ENCODE measurements at regions not wholly inside any gene's neighbourhood (a gene's known extent, or its start where the extent isn't known, plus 50 kb on each side); places are given as distances from the start of the nearest gene placed in this dataset.
"Not testable (repeated sequence)": the region's sequence is repeated elsewhere in the genome, so short reads cannot be mapped to it uniquely, and the experiment has no call there.

GRCh38 chr10:64785816-64786215, 1264.6 kb downstream of the REEP3 start:
- Histone ChIP-seq H3K9me3 (ENCODE audit: low read length) (no peaks in the 10 kb centered on the region), H3K27ac (ENCODE audit: low read depth, low read length) (no peak overlapping the region), H3K27me3 (ENCODE audit: insufficient read depth, low read length, poor library complexity, severe bottlenecking) (no peaks in the 10 kb centered on the region), H3K4me1 (ENCODE audit: insufficient read depth, low read length) (no peaks in the 10 kb centered on the region), H3K4me3 (ENCODE audit: low read length) (no peak overlapping the region), H3K36me3 (ENCODE audit: insufficient read depth, low read length) (no peaks in the 10 kb centered on the region)
- H3K36me3 Mint-ChIP-seq, result no peaks in the 10 kb centered on the region
- peaks cover 5 to 18% (median 10%) of the 10 kb centered on the region in 5 donors for H3K9me3 Mint-ChIP-seq
- no peak overlapping the region for H3K4me3 Mint-ChIP-seq
- no peaks in the 10 kb centered on the region for H3K4me1 Mint-ChIP-seq
- H3K27ac Mint-ChIP-seq, result no peak overlapping the region
- no peaks in the 10 kb centered on the region for H3K27me3 Mint-ChIP-seq
- ChIA-PET CTCF (no interaction called here), POLR2A (no interaction called here)
- DNase-seq, result no peak

GRCh38 chr10:64786989-64787388, 1265.8 kb downstream of the REEP3 start:
- POLR2A ChIA-PET, result interaction anchor here (0.7 kb wide), 1 partner anchor 15 kb away, joined by 3 read pairs; no protein-coding TSS in a partner anchor
- CTCF ChIA-PET, result no interaction called here
- Histone ChIP-seq H3K27me3 (ENCODE audit: insufficient read depth, low read length, poor library complexity, severe bottlenecking) (no peaks in the 10 kb centered on the region), H3K27ac (ENCODE audit: low read depth, low read length) (no peak overlapping the region), H3K9me3 (ENCODE audit: low read length) (no peaks in the 10 kb centered on the region), H3K36me3 (ENCODE audit: insufficient read depth, low read length) (no peaks in the 10 kb centered on the region), H3K4me3 (ENCODE audit: low read length) (no peak overlapping the region), H3K4me1 (ENCODE audit: insufficient read depth, low read length) (no peaks in the 10 kb centered on the region)
- no peak overlapping the region for H3K27ac Mint-ChIP-seq
- H3K27me3 Mint-ChIP-seq, result no peaks in the 10 kb centered on the region
- peaks cover 3 to 16% (median 11%) of the 10 kb centered on the region in 5 donors for H3K9me3 Mint-ChIP-seq
- DNase-seq, result no peak
- H3K4me3 Mint-ChIP-seq, result no peak overlapping the region
- H3K36me3 Mint-ChIP-seq, result no peaks in the 10 kb centered on the region
- H3K4me1 Mint-ChIP-seq, result no peaks in the 10 kb centered on the region

GRCh38 chr10:64795847-64796246, 1274.6 kb downstream of the REEP3 start:
- ChIA-PET POLR2A (no interaction called here), CTCF (no interaction called here)
- H3K4me3 Mint-ChIP-seq, result no peak overlapping the region
- DNase-seq, result no peak
- no peaks in the 10 kb centered on the region for H3K9me3 ChIP-seq (ENCODE audit: low read length)
- H3K4me3 ChIP-seq (ENCODE audit: low read length), result no peak overlapping the region
- H3K27ac Mint-ChIP-seq, result no peak overlapping the region
- H3K27ac ChIP-seq (ENCODE audit: low read depth, low read length), result no peak overlapping the region
- H3K27me3 ChIP-seq (ENCODE audit: insufficient read depth, low read length, poor library complexity, severe bottlenecking), result no peaks in the 10 kb centered on the region
- H3K27me3 Mint-ChIP-seq, result no peaks in the 10 kb centered on the region
- no peaks in the 10 kb centered on the region for H3K36me3 Mint-ChIP-seq
- no peaks in the 10 kb centered on the region for H3K4me1 ChIP-seq (ENCODE audit: insufficient read depth, low read length)
- no peaks in the 10 kb centered on the region for H3K4me1 Mint-ChIP-seq
- peaks cover 0 to 28% (median 21%) of the 10 kb centered on the region in 5 donors for H3K9me3 Mint-ChIP-seq
- no peaks in the 10 kb centered on the region for H3K36me3 ChIP-seq (ENCODE audit: insufficient read depth, low read length)

GRCh38 chr10:64798297-64798696, 1277.1 kb downstream of the REEP3 start:
- no peaks in the 10 kb centered on the region for H3K36me3 ChIP-seq (ENCODE audit: insufficient read depth, low read length)
- H3K4me1 Mint-ChIP-seq, result no peaks in the 10 kb centered on the region
- DNase-seq, result no peak
- no peaks in the 10 kb centered on the region for H3K27me3 Mint-ChIP-seq
- no peaks in the 10 kb centered on the region for H3K36me3 Mint-ChIP-seq
- no peak overlapping the region for H3K27ac Mint-ChIP-seq
- peaks cover 0 to 33% (median 19%) of the 10 kb centered on the region in 5 donors for H3K9me3 Mint-ChIP-seq
- no peak overlapping the region for H3K4me3 ChIP-seq (ENCODE audit: low read length)
- H3K27ac ChIP-seq (ENCODE audit: low read depth, low read length), result no peak overlapping the region
- no peaks in the 10 kb centered on the region for H3K9me3 ChIP-seq (ENCODE audit: low read length)
- no peak overlapping the region for H3K4me3 Mint-ChIP-seq
- no peaks in the 10 kb centered on the region for H3K4me1 ChIP-seq (ENCODE audit: insufficient read depth, low read length)
- no peaks in the 10 kb centered on the region for H3K27me3 ChIP-seq (ENCODE audit: insufficient read depth, low read length, poor library complexity, severe bottlenecking)
- POLR2A ChIA-PET, result no interaction called here
- CTCF ChIA-PET, result no interaction called here

GRCh38 chr10:64808233-64808632, 1287.0 kb downstream of the REEP3 start:
- H3K4me1 ChIP-seq (ENCODE audit: insufficient read depth, low read length); H3K27me3 Mint-ChIP-seq; H3K36me3 ChIP-seq (ENCODE audit: insufficient read depth, low read length); H3K27ac Mint-ChIP-seq; H3K4me3 Mint-ChIP-seq; H3K27me3 ChIP-seq (ENCODE audit: insufficient read depth, low read length, poor library complexity, severe bottlenecking); H3K36me3 Mint-ChIP-seq; H3K27ac ChIP-seq (ENCODE audit: low read depth, low read length); H3K4me1 Mint-ChIP-seq; H3K4me3 ChIP-seq (ENCODE audit: low read length); DNase-seq; POLR2A ChIA-PET; CTCF ChIA-PET; H3K9me3 ChIP-seq (ENCODE audit: low read length): not testable (repeated sequence)
- H3K9me3 Mint-ChIP-seq, result peaks cover 4 to 20% (median 11%) of the 10 kb centered on the region in 5 donors

GRCh38 chr10:64810046-64810445, 1288.8 kb downstream of the REEP3 start:
- H3K4me1 Mint-ChIP-seq; H3K9me3 ChIP-seq (ENCODE audit: low read length); H3K27me3 Mint-ChIP-seq; CTCF ChIA-PET; H3K27ac ChIP-seq (ENCODE audit: low read depth, low read length); DNase-seq; H3K27ac Mint-ChIP-seq; H3K4me3 Mint-ChIP-seq; POLR2A ChIA-PET; H3K36me3 ChIP-seq (ENCODE audit: insufficient read depth, low read length); H3K36me3 Mint-ChIP-seq; H3K27me3 ChIP-seq (ENCODE audit: insufficient read depth, low read length, poor library complexity, severe bottlenecking); H3K4me1 ChIP-seq (ENCODE audit: insufficient read depth, low read length); H3K4me3 ChIP-seq (ENCODE audit: low read length): not testable (repeated sequence)
- peaks cover 2 to 23% (median 9%) of the 10 kb centered on the region in 5 donors for H3K9me3 Mint-ChIP-seq

- H3K36me3 Mint-ChIP-seq, result no peaks in the 10 kb centered on the region
- H3K4me1 Mint-ChIP-seq, result no peaks in the 10 kb centered on the region
- Histone ChIP-seq H3K9me3 (ENCODE audit: low read length) (no peaks in the 10 kb centered on the region), H3K27ac (ENCODE audit: low read depth, low read length) (no peak overlapping the region), H3K36me3 (ENCODE audit: insufficient read depth, low read length) (no peaks in the 10 kb centered on the region), H3K4me3 (ENCODE audit: low read length) (no peak overlapping the region), H3K4me1 (ENCODE audit: insufficient read depth, low read length) (no peaks in the 10 kb centered on the region), H3K27me3 (ENCODE audit: insufficient read depth, low read length, poor library complexity, severe bottlenecking) (no peaks in the 10 kb centered on the region)
- H3K27ac Mint-ChIP-seq, result no peak overlapping the region
- no peak for DNase-seq
- H3K9me3 Mint-ChIP-seq, result peaks cover 4 to 23% (median 8%) of the 10 kb centered on the region in 5 donors
- no peak overlapping the region for H3K4me3 Mint-ChIP-seq
- POLR2A ChIA-PET, result no interaction called here
- CTCF ChIA-PET, result no interaction called here
- H3K27me3 Mint-ChIP-seq, result no peaks in the 10 kb centered on the region
Observed at GRCh38 chr10:64813391-64813790, 1292.2 kb downstream of the REEP3 start.

- Histone ChIP-seq H3K4me3 (ENCODE audit: low read length) (no peak overlapping the region), H3K4me1 (ENCODE audit: insufficient read depth, low read length) (no peaks in the 10 kb centered on the region), H3K27ac (ENCODE audit: low read depth, low read length) (no peak overlapping the region), H3K9me3 (ENCODE audit: low read length) (no peaks in the 10 kb centered on the region), H3K36me3 (ENCODE audit: insufficient read depth, low read length) (no peaks in the 10 kb centered on the region), H3K27me3 (ENCODE audit: insufficient read depth, low read length, poor library complexity, severe bottlenecking) (no peaks in the 10 kb centered on the region)
- no peaks in the 10 kb centered on the region for H3K36me3 Mint-ChIP-seq
- no peaks in the 10 kb centered on the region for H3K4me1 Mint-ChIP-seq
- H3K27me3 Mint-ChIP-seq, result no peaks in the 10 kb centered on the region
- no peak overlapping the region for H3K27ac Mint-ChIP-seq
- CTCF ChIA-PET, result no interaction called here
- DNase-seq, result no peak
- H3K4me3 Mint-ChIP-seq, result no peak overlapping the region
- H3K9me3 Mint-ChIP-seq, result peaks cover 4 to 23% (median 9%) of the 10 kb centered on the region in 5 donors
- POLR2A ChIA-PET, result no interaction called here
Observed at GRCh38 chr10:64814201-64814600, 1293.0 kb downstream of the REEP3 start.

GRCh38 chr10:64829888-64830412, 1308.7 kb downstream of the REEP3 start:
- Histone ChIP-seq H3K36me3 (ENCODE audit: insufficient read depth, low read length) (no peaks in the 10 kb centered on the region), H3K4me1 (ENCODE audit: insufficient read depth, low read length) (no peaks in the 10 kb centered on the region), H3K4me3 (ENCODE audit: low read length) (no peak overlapping the region), H3K27me3 (ENCODE audit: insufficient read depth, low read length, poor library complexity, severe bottlenecking) (no peaks in the 10 kb centered on the region), H3K27ac (ENCODE audit: low read depth, low read length) (no peak overlapping the region), H3K9me3 (ENCODE audit: low read length) (no peaks in the 10 kb centered on the region)
- POLR2A ChIA-PET, result no interaction called here
- Mint-ChIP-seq H3K4me1 (no peaks in the 10 kb centered on the region), H3K4me3 (no peak overlapping the region), H3K27ac (no peak overlapping the region), H3K27me3 (no peaks in the 10 kb centered on the region), H3K9me3 (peaks cover 0 to 24% (median 7%) of the 10 kb centered on the region in 5 donors), H3K36me3 (no peaks in the 10 kb centered on the region)
- CTCF ChIA-PET, result no interaction called here
- DNase-seq, result no peak

Measured in CD8-positive, alpha-beta memory T cell (primary cell).